ENCODE measurements at regions not wholly inside any gene's neighbourhood (a gene's known extent, or its start where the extent isn't known, plus 50 kb on each side); places are given as distances from the start of the nearest gene placed in this dataset.

DNA sequence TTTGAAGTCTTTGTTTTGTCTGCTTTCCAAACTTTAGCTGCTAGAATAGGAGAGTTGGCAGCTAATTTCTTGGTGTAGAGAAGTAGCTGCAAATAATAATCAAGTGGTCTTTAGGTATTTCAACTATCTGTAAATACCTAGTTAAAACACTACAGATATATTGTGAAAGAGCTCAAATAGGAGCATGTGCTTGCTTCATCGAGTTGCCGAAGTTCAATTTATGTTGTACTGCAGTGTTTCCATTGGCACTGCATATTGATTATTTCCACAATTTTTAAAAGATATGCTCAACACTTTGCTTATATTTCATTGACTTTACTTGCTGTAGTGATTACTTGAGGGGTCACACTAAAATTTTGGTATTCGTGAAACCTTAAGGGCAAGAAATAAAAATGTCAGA is 131.6 kb upstream of the BMP4 start:
- no peak for TF ChIP-seq CTCF (IDR thresholded peaks at IDR 0.05)
- no peak for TF ChIP-seq POLR2A (IDR thresholded peaks at IDR 0.05)
- no peak for TF ChIP-seq POLR2AphosphoS5 (IDR thresholded peaks at IDR 0.05)
